ENCODE measurements at regions not wholly inside any gene's neighbourhood (a gene's known extent, or its start where the extent isn't known, plus 50 kb on each side); places are given as distances from the start of the nearest gene placed in this dataset.

- H3K9me3 ChIP-seq = no peaks in the 10 kb centered on the region
- no peaks in the 10 kb centered on the region for H3K4me1 ChIP-seq (ENCODE audit: control insufficient read depth in 1 of 2, insufficient read depth in 2 of 2, low read depth in 1 of 2, low read length in 1 of 2)
- TF ChIP-seq RXRA (IDR thresholded peaks at IDR 0.05; ENCODE audit: borderline replicate concordance, low read depth) (no peak), IRF3 (IDR thresholded peaks at IDR 0.05; ENCODE audit: low read depth, low read length) (no peak), YY1 (IDR thresholded peaks at IDR 0.05; ENCODE audit: low read depth) (no peak), RAD21 (IDR thresholded peaks at IDR 0.05; ENCODE audit: low read length) (no peak), GATA2 (CRISPR knock-in tag; IDR thresholded peaks at IDR 0.05) (no peak), FOSL2 (IDR thresholded peaks at IDR 0.05; ENCODE audit: borderline replicate concordance, low read depth) (no peak)
- H3K9me2 ChIP-seq = no peaks in the 10 kb centered on the region
- H3K27me3 ChIP-seq (ENCODE audit: insufficient read depth) = no peaks in the 10 kb centered on the region; the same call in 1 of the 2 replicates
- no peak overlapping the region for H3K27ac ChIP-seq (ENCODE audit: low read depth in 2 of 2, low read length in 1 of 2)
- H3K79me2 ChIP-seq (ENCODE audit: insufficient read depth) = no peaks in the 10 kb centered on the region
- no peak overlapping the region for H3K4me3 ChIP-seq (ENCODE audit: low read depth in 2 of 2, low read length in 1 of 2)
- CTCF ChIA-PET = no interaction called here
- no peaks in the 10 kb centered on the region for H3F3A ChIP-seq (replicated peaks; ENCODE audit: insufficient read depth)
- no peak overlapping the region for H3K4me2 ChIP-seq
- POLR2A ChIA-PET = no interaction called here
- WGBS (ENCODE audit: low lambda C conversion rate) = 1% methylated on average over 5 of the region's 5 CpGs
- no peaks in the 10 kb centered on the region for H4K20me1 ChIP-seq (ENCODE audit: insufficient read depth)
- DNase-seq = no peak
- H3K9ac ChIP-seq = no peak overlapping the region
- H3K36me3 ChIP-seq (replicated peaks in 1 of 2; ENCODE audit: control insufficient read depth in 1 of 2, insufficient read depth in 2 of 2, low read length in 1 of 2) = no peaks in the 10 kb centered on the region
- no peak overlapping the region for H2AFZ ChIP-seq (ENCODE audit: low read depth)
Observed at GRCh38 chr1:157227700-157228099, 89.5 kb upstream of the ETV3 start.

- 20% methylated on average over 4 of the region's 4 CpGs for WGBS (ENCODE audit: low lambda C conversion rate)
- CTCF ChIA-PET = no interaction called here
- TF ChIP-seq FOXJ3 (CRISPR knock-in tag; IDR thresholded peaks at IDR 0.05) = no peak
- no peak for TF ChIP-seq MEF2A (IDR thresholded peaks at IDR 0.05; ENCODE audit: borderline replicate concordance, low read depth)
- TF ChIP-seq RAD21 (IDR thresholded peaks at IDR 0.05; ENCODE audit: low read length) = no peak
- no peak for TF ChIP-seq YY1 (IDR thresholded peaks at IDR 0.05; ENCODE audit: low read depth)
- no peak for TF ChIP-seq JUND (IDR thresholded peaks at IDR 0.05)
- no peak for TF ChIP-seq TEAD4 (IDR thresholded peaks at IDR 0.05; ENCODE audit: borderline replicate concordance, insufficient read depth)
- TF ChIP-seq NRF1 (IDR thresholded peaks at IDR 0.05; ENCODE audit: low read depth, low read length) = no peak
- TF ChIP-seq RXRA (IDR thresholded peaks at IDR 0.05; ENCODE audit: borderline replicate concordance, low read depth) = no peak
- no peak for TF ChIP-seq REST (IDR thresholded peaks at IDR 0.05; ENCODE audit: low read depth, low read length)
- no peak for TF ChIP-seq IRF3 (IDR thresholded peaks at IDR 0.05; ENCODE audit: low read depth, low read length)
Observed at GRCh38 chr1:157226739-157227138, 88.5 kb upstream of the ETV3 start.

More at GRCh38 chr1:157226739-157227138, 88.5 kb upstream of the ETV3 start:
- Histone ChIP-seq H3K4me1 (ENCODE audit: control insufficient read depth in 1 of 2, insufficient read depth in 2 of 2, low read depth in 1 of 2, low read length in 1 of 2) (no peaks in the 10 kb centered on the region), H4K20me1 (ENCODE audit: insufficient read depth) (no peaks in the 10 kb centered on the region), H3K9me3 (no peaks in the 10 kb centered on the region), H3K27ac (ENCODE audit: low read depth in 2 of 2, low read length in 1 of 2) (no peak overlapping the region), H3K9me2 (no peaks in the 10 kb centered on the region), H3K4me3 (ENCODE audit: low read depth in 2 of 2, low read length in 1 of 2) (no peak overlapping the region), H2AFZ (ENCODE audit: low read depth) (no peak overlapping the region), H3K36me3 (replicated peaks in 1 of 2; ENCODE audit: control insufficient read depth in 1 of 2, insufficient read depth in 2 of 2, low read length in 1 of 2) (no peaks in the 10 kb centered on the region), H3K4me2 (no peak overlapping the region), H3F3A (replicated peaks; ENCODE audit: insufficient read depth) (no peaks in the 10 kb centered on the region), H3K9ac (no peak overlapping the region), H3K27me3 (ENCODE audit: insufficient read depth) (no peaks in the 10 kb centered on the region; the same call in 1 of the 2 replicates), H3K79me2 (ENCODE audit: insufficient read depth) (no peaks in the 10 kb centered on the region)
- POLR2A ChIA-PET = no interaction called here
- DNase-seq = no peak

Measured in SK-N-SH (cell line).